ENCODE measurements at regions not wholly inside any gene's neighbourhood (a gene's known extent, or its start where the extent isn't known, plus 50 kb on each side); places are given as distances from the start of the nearest gene placed in this dataset.
"Not testable (repeated sequence)": the region's sequence is repeated elsewhere in the genome, so short reads cannot be mapped to it uniquely, and the experiment has no call there.

GRCh38 chr2:107529146-107529545 is 297.5 kb upstream of the RGPD4 start:
- Histone ChIP-seq H3K4me1 (ENCODE audit: insufficient read depth, low read length, poor library complexity, severe bottlenecking) (no peaks in the 10 kb centered on the region), H3K4me3 (ENCODE audit: low read depth, low read length, poor library complexity, severe bottlenecking) (no peak overlapping the region), H3K36me3 (ENCODE audit: insufficient read depth, low read length, poor library complexity, severe bottlenecking) (no peaks in the 10 kb centered on the region), H3K27ac (ENCODE audit: low read depth, low read length, poor library complexity, severe bottlenecking) (no peak overlapping the region), H3K27me3 (replicated peaks; ENCODE audit: insufficient read depth, low read depth, low read length, poor library complexity) (no peaks in the 10 kb centered on the region), H3K9me3 (ENCODE audit: low read depth, low read length, poor library complexity, severe bottlenecking) (peaks cover 16% of the 10 kb centered on the region)
- ChIA-PET POLR2A (ENCODE audit: low non-redundant PET) (interaction anchor here (0.6 kb wide), 1 partner anchor 911 kb away, joined by 3 read pairs; no protein-coding TSS in a partner anchor), CTCF (no interaction called here)
- TF ChIP-seq CTCF (conservative IDR thresholded peaks at IDR 0.05; ENCODE audit: low read depth, low read length) (no peak), EZH2 (IDR thresholded peaks at IDR 0.05; ENCODE audit: borderline replicate concordance, low read depth, low read length, poor library complexity, severe bottlenecking) (no peak)
- intact Hi-C loops (cut with micrococcal nuclease; ENCODE audit: unreplicated experiment): no loop called here
- no peak for DNase-seq (ENCODE audit: low spot score)
- BruUV-seq (replicated peaks): no TSS peak

GRCh38 chr2:107530046-107530445 is 296.6 kb upstream of the RGPD4 start:
- no TSS peak for BruUV-seq (replicated peaks)
- Histone ChIP-seq H3K27ac (ENCODE audit: low read depth, low read length, poor library complexity, severe bottlenecking) (no peak overlapping the region), H3K36me3 (ENCODE audit: insufficient read depth, low read length, poor library complexity, severe bottlenecking) (no peaks in the 10 kb centered on the region), H3K4me3 (ENCODE audit: low read depth, low read length, poor library complexity, severe bottlenecking) (no peak overlapping the region), H3K27me3 (replicated peaks; ENCODE audit: insufficient read depth, low read depth, low read length, poor library complexity) (no peaks in the 10 kb centered on the region), H3K9me3 (ENCODE audit: low read depth, low read length, poor library complexity, severe bottlenecking) (peaks cover 14% of the 10 kb centered on the region), H3K4me1 (ENCODE audit: insufficient read depth, low read length, poor library complexity, severe bottlenecking) (no peaks in the 10 kb centered on the region)
- ChIA-PET POLR2A (ENCODE audit: low non-redundant PET) (no interaction called here), CTCF (no interaction called here)
- no peak for DNase-seq (ENCODE audit: low spot score)
- intact Hi-C loops (cut with micrococcal nuclease; ENCODE audit: unreplicated experiment): no loop called here
- TF ChIP-seq CTCF (conservative IDR thresholded peaks at IDR 0.05; ENCODE audit: low read depth, low read length) (no peak), EZH2 (IDR thresholded peaks at IDR 0.05; ENCODE audit: borderline replicate concordance, low read depth, low read length, poor library complexity, severe bottlenecking) (no peak)

- BruUV-seq (replicated peaks): no TSS peak
- ChIA-PET POLR2A (ENCODE audit: low non-redundant PET) (no interaction called here), CTCF (no interaction called here)
- no peaks in the 10 kb centered on the region for H3K27me3 ChIP-seq (replicated peaks; ENCODE audit: insufficient read depth, low read depth, low read length, poor library complexity)
- no peaks in the 10 kb centered on the region for H3K4me1 ChIP-seq (ENCODE audit: insufficient read depth, low read length, poor library complexity, severe bottlenecking)
- H3K4me3 ChIP-seq (ENCODE audit: low read depth, low read length, poor library complexity, severe bottlenecking): no peak overlapping the region
- H3K36me3 ChIP-seq (ENCODE audit: insufficient read depth, low read length, poor library complexity, severe bottlenecking): no peaks in the 10 kb centered on the region
- H3K9me3 ChIP-seq (ENCODE audit: low read depth, low read length, poor library complexity, severe bottlenecking): peaks cover 5% of the 10 kb centered on the region
- no peak for TF ChIP-seq CTCF (conservative IDR thresholded peaks at IDR 0.05; ENCODE audit: low read depth, low read length)
- no peak for TF ChIP-seq EZH2 (IDR thresholded peaks at IDR 0.05; ENCODE audit: borderline replicate concordance, low read depth, low read length, poor library complexity, severe bottlenecking)
- DNase-seq (ENCODE audit: low spot score): no peak
- intact Hi-C loops (cut with micrococcal nuclease; ENCODE audit: unreplicated experiment): no loop called here
- H3K27ac ChIP-seq (ENCODE audit: low read depth, low read length, poor library complexity, severe bottlenecking): no peak overlapping the region
Observed at GRCh38 chr2:107534926-107535325, 291.8 kb upstream of the RGPD4 start.

- CTCF ChIA-PET; H3K36me3 ChIP-seq (ENCODE audit: insufficient read depth, low read length, poor library complexity, severe bottlenecking); BruUV-seq (replicated peaks); H3K27me3 ChIP-seq (replicated peaks; ENCODE audit: insufficient read depth, low read depth, low read length, poor library complexity); H3K4me1 ChIP-seq (ENCODE audit: insufficient read depth, low read length, poor library complexity, severe bottlenecking); H3K4me3 ChIP-seq (ENCODE audit: low read depth, low read length, poor library complexity, severe bottlenecking); POLR2A ChIA-PET (ENCODE audit: low non-redundant PET); H3K9me3 ChIP-seq (ENCODE audit: low read depth, low read length, poor library complexity, severe bottlenecking); H3K27ac ChIP-seq (ENCODE audit: low read depth, low read length, poor library complexity, severe bottlenecking); intact Hi-C loops (cut with micrococcal nuclease; ENCODE audit: unreplicated experiment); DNase-seq (ENCODE audit: low spot score): not testable (repeated sequence)
Observed at GRCh38 chr2:107535905-107536689, 290.6 kb upstream of the RGPD4 start.

All from A673 (cell line).